ENCODE measurements at regions not wholly inside any gene's neighbourhood (a gene's known extent, or its start where the extent isn't known, plus 50 kb on each side); places are given as distances from the start of the nearest gene placed in this dataset.
A peak's percentile ranks its signal among the peaks of the same experiment; 100 is the strongest.
"Not testable (repeated sequence)": the region's sequence is repeated elsewhere in the genome, so short reads cannot be mapped to it uniquely, and the experiment has no call there.

GRCh38 chr7:47089461-47089860 lies 492.4 kb downstream of the TNS3 start:
- DNase-seq (ENCODE audit: low spot score): no peak

- no peak for DNase-seq (ENCODE audit: low spot score)
Observed at GRCh38 chr7:47089068-47089417, 492.9 kb downstream of the TNS3 start.

- DNase-seq (ENCODE audit: low spot score): peak; percentile 27
Observed at GRCh38 chr7:47088329-47089067, 493.4 kb downstream of the TNS3 start.

- no peak for DNase-seq (ENCODE audit: low spot score)
Observed at GRCh38 chr7:47087866-47088265, 494.0 kb downstream of the TNS3 start.

GRCh38 chr7:47085491-47086275 lies 496.2 kb downstream of the TNS3 start:
- DNase-seq (ENCODE audit: low spot score): no peak

- DNase-seq (ENCODE audit: low spot score): no peak
Observed at GRCh38 chr7:47083476-47084250, 498.2 kb downstream of the TNS3 start.

- DNase-seq (ENCODE audit: low spot score): no peak
Observed at GRCh38 chr7:47080816-47081215, 501.1 kb downstream of the TNS3 start.

GRCh38 chr7:47078241-47078640 lies 503.7 kb downstream of the TNS3 start:
- DNase-seq (ENCODE audit: low spot score): no peak

- DNase-seq (ENCODE audit: low spot score): no peak
Observed at GRCh38 chr7:47074702-47075153, 507.2 kb downstream of the TNS3 start.

- DNase-seq (ENCODE audit: low spot score): no peak
Observed at GRCh38 chr7:47073284-47073683, 508.6 kb downstream of the TNS3 start.

- DNase-seq (ENCODE audit: low spot score): no peak
Observed at GRCh38 chr7:47071866-47072265, 510.0 kb downstream of the TNS3 start.

GRCh38 chr7:47069385-47070076 lies 512.4 kb downstream of the TNS3 start:
- DNase-seq (ENCODE audit: low spot score): no peak

- DNase-seq (ENCODE audit: low spot score): no peak
Observed at GRCh38 chr7:47066976-47067614, 514.8 kb downstream of the TNS3 start.

- no peak for DNase-seq (ENCODE audit: low spot score)
Observed at GRCh38 chr7:47056731-47057130, 525.2 kb downstream of the TNS3 start.

GRCh38 chr7:47052541-47053208 lies 529.2 kb downstream of the TNS3 start:
- DNase-seq (ENCODE audit: low spot score): not testable (repeated sequence)

- DNase-seq (ENCODE audit: low spot score): no peak
Observed at GRCh38 chr7:47049234-47049774, 532.6 kb downstream of the TNS3 start.

- no peak for DNase-seq (ENCODE audit: low spot score)
Observed at GRCh38 chr7:47047384-47047783, 534.5 kb downstream of the TNS3 start.

- no peak for DNase-seq (ENCODE audit: low spot score)
Observed at GRCh38 chr7:47046949-47047348, 535.0 kb downstream of the TNS3 start.

- DNase-seq (ENCODE audit: low spot score): no peak
Observed at GRCh38 chr7:47045207-47046051, 536.5 kb downstream of the TNS3 start.

GRCh38 chr7:47044625-47045024 lies 537.3 kb downstream of the TNS3 start:
- no peak for DNase-seq (ENCODE audit: low spot score)
